HG03521 (cell line): ENCODE measurements at regions not wholly inside any gene's neighbourhood (a gene's known extent, or its start where the extent isn't known, plus 50 kb on each side); places are given as distances from the start of the nearest gene placed in this dataset.
"Not testable (repeated sequence)": the region's sequence is repeated elsewhere in the genome, so short reads cannot be mapped to it uniquely, and the experiment has no call there.

Source experiments
- ATAC-seq: cut with Tn5 transposase; IDR thresholded peaks from one replicate; pipeline ENCODE4 v1.9.1; 2021; ENCODE audit warnings: mild to moderate bottlenecking, moderate library complexity; ENCODE audit not compliant: unreplicated experiment

GRCh38 chr2:5629510-5629909 is 62.7 kb upstream of the SOX11 start:
- not testable (repeated sequence) for ATAC-seq

DNA sequence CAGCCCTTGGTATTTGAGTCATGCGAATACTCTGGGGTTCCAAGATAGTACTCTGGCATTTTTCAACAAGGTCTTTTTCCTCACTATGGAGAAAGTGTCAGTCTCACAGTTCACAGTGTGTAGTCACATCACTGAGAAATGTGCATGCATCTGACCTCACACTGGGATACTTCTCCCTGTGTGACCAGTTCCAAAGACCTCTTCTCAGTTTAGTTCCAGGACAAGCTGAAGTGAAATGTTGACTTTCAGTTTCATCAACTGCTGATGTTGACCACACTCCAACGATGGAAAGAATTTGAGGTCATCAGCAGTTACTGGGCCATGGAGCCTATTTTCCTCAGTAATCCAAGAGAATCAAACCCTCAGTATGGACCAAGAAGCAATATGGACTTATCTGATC is 55.1 kb upstream of the SOX11 start:
- ATAC-seq = not testable (repeated sequence)
